AG09309 (cell line): ENCODE measurements at regions not wholly inside any gene's neighbourhood (a gene's known extent, or its start where the extent isn't known, plus 50 kb on each side); places are given as distances from the start of the nearest gene placed in this dataset.

Experiments
- DNase-seq: peaks from one replicate; pipeline ENCODE4 v3.0.0-alpha.2; 2010; ENCODE audit warnings: low read depth
- H3K4me3 ChIP-seq: 2 replicates; pipeline ENCODE4 v1.5.1; 2011; ENCODE audit warnings: mild to moderate bottlenecking, low read depth, low read length, moderate library complexity; ENCODE audit not compliant: control insufficient read depth
- TF ChIP-seq, protein P1 (sequence below): IDR thresholded peaks from 2 replicates; pipeline ENCODE4 v1.5.1; 2011; ENCODE audit warnings: mild to moderate bottlenecking, low read depth, low read length, inconsistent platforms; ENCODE audit not compliant: insufficient read depth, control insufficient read depth; ENCODE audit errors: missing control alignments

DNA sequence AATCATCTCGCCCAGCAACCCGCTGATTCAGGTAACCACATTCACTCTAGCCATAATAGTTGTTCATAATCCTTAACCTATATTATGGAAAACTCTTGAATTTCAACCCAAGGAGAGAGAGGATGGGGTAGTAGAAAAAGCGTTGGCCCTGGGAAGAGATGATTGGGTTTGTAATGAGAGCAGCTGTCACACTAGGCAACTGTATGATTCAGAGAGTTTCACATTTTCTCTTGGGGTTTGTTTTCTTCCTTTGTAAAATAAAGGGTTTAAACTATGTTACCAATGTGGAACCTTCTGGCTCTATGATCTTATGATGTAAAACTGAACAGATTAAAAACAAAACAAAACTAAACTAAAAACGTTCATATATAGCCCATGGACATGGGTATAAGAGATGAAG, 705.2 kb upstream of the IGFBP3 start:
- TF ChIP-seq, protein P1, sequence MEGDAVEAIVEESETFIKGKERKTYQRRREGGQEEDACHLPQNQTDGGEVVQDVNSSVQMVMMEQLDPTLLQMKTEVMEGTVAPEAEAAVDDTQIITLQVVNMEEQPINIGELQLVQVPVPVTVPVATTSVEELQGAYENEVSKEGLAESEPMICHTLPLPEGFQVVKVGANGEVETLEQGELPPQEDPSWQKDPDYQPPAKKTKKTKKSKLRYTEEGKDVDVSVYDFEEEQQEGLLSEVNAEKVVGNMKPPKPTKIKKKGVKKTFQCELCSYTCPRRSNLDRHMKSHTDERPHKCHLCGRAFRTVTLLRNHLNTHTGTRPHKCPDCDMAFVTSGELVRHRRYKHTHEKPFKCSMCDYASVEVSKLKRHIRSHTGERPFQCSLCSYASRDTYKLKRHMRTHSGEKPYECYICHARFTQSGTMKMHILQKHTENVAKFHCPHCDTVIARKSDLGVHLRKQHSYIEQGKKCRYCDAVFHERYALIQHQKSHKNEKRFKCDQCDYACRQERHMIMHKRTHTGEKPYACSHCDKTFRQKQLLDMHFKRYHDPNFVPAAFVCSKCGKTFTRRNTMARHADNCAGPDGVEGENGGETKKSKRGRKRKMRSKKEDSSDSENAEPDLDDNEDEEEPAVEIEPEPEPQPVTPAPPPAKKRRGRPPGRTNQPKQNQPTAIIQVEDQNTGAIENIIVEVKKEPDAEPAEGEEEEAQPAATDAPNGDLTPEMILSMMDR, result no peak
- no peak for DNase-seq

DNA sequence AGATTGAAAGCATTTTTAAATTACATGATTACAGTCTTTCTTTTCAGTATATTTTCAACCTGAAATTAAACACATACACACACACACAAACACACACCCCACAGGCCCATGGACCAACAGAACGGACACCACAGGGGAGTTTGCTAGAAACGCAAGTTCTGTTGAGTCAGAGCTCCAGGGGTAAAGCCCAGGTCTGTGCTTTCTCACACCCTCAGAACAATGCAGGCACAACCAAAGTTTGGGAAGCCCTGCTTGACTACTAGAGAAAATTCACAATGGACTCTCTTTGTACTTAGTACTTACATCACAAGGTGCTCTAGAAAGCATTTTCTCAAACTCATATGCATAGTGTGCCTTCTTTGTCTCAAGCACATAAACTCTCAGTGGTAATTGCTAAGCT, 704.0 kb upstream of the IGFBP3 start:
- H3K4me3 ChIP-seq, result no peak overlapping the region
- no peak for DNase-seq
- TF ChIP-seq, protein P1, result no peak

More for the DNA sequence above, 705.2 kb upstream of the IGFBP3 start:
- no peak overlapping the region for H3K4me3 ChIP-seq

DNA sequence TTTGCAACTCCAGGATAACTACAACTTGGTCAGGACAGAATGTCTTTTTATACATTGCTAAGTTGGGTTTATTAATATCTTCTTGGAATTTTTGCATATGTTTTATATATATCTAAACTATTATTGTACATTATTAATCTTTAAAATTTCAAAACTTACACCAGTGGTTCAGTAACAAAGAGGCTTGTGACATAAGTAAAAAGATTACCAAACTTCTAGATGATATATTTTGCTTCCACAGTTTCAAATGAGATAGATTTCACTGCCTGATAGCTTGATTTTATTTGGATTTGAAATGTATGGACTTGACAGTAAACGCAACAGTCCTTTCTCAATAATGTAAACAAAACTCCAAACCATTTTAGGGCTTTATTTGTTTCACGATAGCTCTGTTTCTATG, 701.2 kb upstream of the IGFBP3 start:
- no peak overlapping the region for H3K4me3 ChIP-seq
- TF ChIP-seq, protein P1, result no peak

DNA sequence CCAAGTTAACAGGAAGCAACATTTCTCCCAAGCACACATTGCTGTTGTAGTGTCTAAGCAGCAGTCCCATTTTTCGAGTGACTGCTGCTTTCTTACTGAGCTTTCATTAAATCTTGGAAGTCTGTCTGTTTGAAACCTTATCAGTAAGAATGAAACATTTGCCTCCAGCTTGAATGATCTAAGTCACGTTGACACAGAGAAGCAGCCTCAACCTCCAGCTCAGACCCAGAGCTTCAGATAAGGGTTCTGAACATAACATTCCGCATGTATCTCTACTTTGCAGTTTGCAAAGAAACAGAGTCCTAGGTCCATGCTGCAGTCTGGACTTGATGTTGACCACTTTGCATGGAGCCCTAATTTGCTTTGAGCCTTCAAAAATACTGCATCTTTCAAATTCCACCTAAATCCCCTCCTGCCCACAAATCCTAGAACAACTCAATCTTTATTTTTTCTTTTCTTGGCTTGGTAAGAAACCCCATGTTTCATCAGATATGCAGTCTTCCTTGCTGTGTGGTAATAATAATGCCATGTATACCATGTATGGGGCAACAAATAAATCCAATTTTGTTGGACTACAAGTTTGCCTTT, 698.7 kb upstream of the IGFBP3 start:
- H3K4me3 ChIP-seq, result no peak overlapping the region
- TF ChIP-seq, protein P1, result no peak
- no peak for DNase-seq

More for the DNA sequence above, 701.2 kb upstream of the IGFBP3 start:
- no peak for DNase-seq

DNA sequence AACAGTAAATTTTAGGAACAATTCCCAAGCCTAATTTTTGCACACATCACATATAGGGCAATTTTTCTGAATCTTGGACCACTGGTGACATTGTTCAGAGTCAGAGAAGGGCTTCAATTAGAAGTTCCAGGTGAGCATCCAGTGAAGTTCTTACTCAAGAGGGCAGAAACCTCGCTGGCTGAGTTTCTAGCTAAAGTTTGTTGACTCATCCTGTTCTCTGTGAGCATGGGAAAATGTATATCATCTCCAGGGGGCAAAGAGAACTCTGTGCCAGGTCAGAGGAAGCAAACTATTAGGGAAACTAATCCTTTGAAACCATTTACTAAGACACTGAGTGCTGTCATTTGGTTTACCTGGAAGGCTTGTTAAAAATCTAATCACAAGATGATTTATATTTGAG, 695.6 kb upstream of the IGFBP3 start:
- TF ChIP-seq, protein P1, result no peak
- DNase-seq, result no peak

DNA sequence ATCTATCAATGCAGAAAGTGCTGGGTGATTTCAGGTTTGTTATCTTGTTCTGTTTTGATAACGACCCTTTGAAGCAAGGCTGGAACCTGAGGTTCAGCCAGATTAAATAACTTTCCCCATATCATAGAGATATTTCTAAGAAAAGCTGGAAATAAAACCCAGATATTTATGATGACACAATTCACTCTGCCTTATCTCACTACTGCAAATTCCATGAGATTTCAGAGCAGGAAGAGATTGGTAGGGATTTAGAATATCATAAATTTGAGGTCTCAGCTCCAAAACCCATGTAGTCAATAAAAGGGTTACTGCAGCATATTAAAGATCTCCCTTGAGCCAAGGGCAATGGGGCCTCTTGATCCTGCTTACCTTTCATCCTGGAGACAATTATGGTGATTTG, 692.5 kb upstream of the IGFBP3 start:
- DNase-seq, result no peak
- H3K4me3 ChIP-seq, result no peak overlapping the region
- TF ChIP-seq, protein P1, result no peak

More for the DNA sequence above, 695.6 kb upstream of the IGFBP3 start:
- no peak overlapping the region for H3K4me3 ChIP-seq

DNA sequence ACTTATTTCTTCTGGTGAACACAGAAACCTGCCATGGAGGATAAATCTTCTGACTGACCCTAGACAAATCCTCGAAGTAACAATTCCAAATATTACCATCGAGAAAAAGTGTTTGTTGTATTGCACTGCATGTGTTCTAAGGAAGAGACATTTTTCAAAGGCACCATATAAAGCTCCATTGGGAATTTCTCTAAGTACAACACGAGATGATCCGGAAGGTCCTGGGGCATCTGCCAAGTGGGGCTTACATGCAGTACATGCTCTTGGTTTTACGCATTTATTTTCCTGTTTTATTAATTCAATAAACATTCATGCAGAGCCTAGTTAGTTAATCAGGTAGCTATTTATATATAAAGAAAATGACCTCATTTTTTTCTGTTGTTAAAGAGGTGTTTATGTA, 692.0 kb upstream of the IGFBP3 start:
- TF ChIP-seq, protein P1, result no peak
- DNase-seq, result no peak
- H3K4me3 ChIP-seq, result no peak overlapping the region
